Testis (tissue), 2 donors: ENCODE measurements at regions not wholly inside any gene's neighbourhood (a gene's known extent, or its start where the extent isn't known, plus 50 kb on each side); places are given as distances from the start of the nearest gene placed in this dataset.

ENCODE experiments used
- CTCF ChIP-seq, 3 experiments: fragments of 450-650 bp in 2 of 3; fragments of 200-600 bp in 1 of 3; sonication (generic) in 1 of 3; IDR thresholded peaks; one replicate each; pipeline ENCODE4 v1.5.1; 2016 to 2019; ENCODE audit warnings: antibody characterized with exemption in 3 of 3, mild to moderate bottlenecking in 2 of 3, moderate library complexity in 1 of 3
- POLR2A ChIP-seq: fragments of 450-650 bp; IDR thresholded peaks from one replicate; pipeline ENCODE4 v1.6.1; 2017; ENCODE audit warnings: antibody characterized with exemption, mild to moderate bottlenecking, moderate library complexity

GRCh38 chr22:49403102-49403501 is 424.6 kb downstream of the BRD1 start:
- TF ChIP-seq CTCF (IDR thresholded peaks at IDR 0.05) (no peak), POLR2A (no peak)
